Osteoblast (primary cell): ENCODE measurements at regions not wholly inside any gene's neighbourhood (a gene's known extent, or its start where the extent isn't known, plus 50 kb on each side); places are given as distances from the start of the nearest gene placed in this dataset.
A peak's percentile ranks its signal among the peaks of the same experiment; 100 is the strongest.

ENCODE experiments used
- DNase-seq: peaks from one replicate; pipeline ENCODE4 v3.0.0; 2011; ENCODE audit warnings: low spot score, mixed read lengths; ENCODE audit not compliant: insufficient read length; ENCODE audit errors: missing footprints
- H2AFZ ChIP-seq: 2 replicates; pipeline ENCODE4 v1.6.0; 2011; ENCODE audit warnings: mild to moderate bottlenecking, low read length
- H3K27ac ChIP-seq: 2 replicates; pipeline ENCODE4 v1.5.1; 2011; ENCODE audit warnings: mild to moderate bottlenecking, low read depth, low read length, moderate library complexity
- H3K27me3 ChIP-seq: 2 replicates; pipeline ENCODE4 v1.6.0; 2012; ENCODE audit warnings: mild to moderate bottlenecking, control low read depth, inconsistent platforms, low read length, moderate library complexity; ENCODE audit not compliant: insufficient read depth
- H3K36me3 ChIP-seq: 2 replicates; pipeline ENCODE4 v1.5.1; 2011; ENCODE audit warnings: mild to moderate bottlenecking, low read length, control low read depth, moderate library complexity; ENCODE audit not compliant: insufficient read depth
- H3K4me1 ChIP-seq: 2 replicates; pipeline ENCODE4 v1.5.1; 2011; ENCODE audit warnings: mild to moderate bottlenecking, low read length, control low read depth, moderate library complexity; ENCODE audit not compliant: insufficient read depth
- H3K4me2 ChIP-seq: 2 replicates; pipeline ENCODE4 v1.6.0; 2011; ENCODE audit warnings: mild to moderate bottlenecking, low read length; ENCODE audit not compliant: insufficient read depth
- H3K4me3 ChIP-seq: fragments of 200-600 bp; sonication (generic); 3 replicates; pipeline ENCODE4 v1.5.1; 2012; ENCODE audit warnings: mild to moderate bottlenecking, low read length, inconsistent platforms; ENCODE audit not compliant: insufficient read depth
- H3K79me2 ChIP-seq: 2 replicates; pipeline ENCODE4 v1.6.0; 2012; ENCODE audit warnings: mild to moderate bottlenecking, low read length, control low read depth, inconsistent platforms; ENCODE audit not compliant: insufficient read depth
- H3K9me3 ChIP-seq: 2 replicates; pipeline ENCODE4 v1.5.1; 2011; ENCODE audit warnings: low read depth, low read length, control low read depth
- H4K20me1 ChIP-seq: 2 replicates; pipeline ENCODE4 v1.6.0; 2012; ENCODE audit warnings: mild to moderate bottlenecking, low read length, control low read depth; ENCODE audit not compliant: insufficient read depth
- TF ChIP-seq, protein P1 (sequence below): IDR thresholded peaks from 2 replicates; pipeline ENCODE4 v1.5.1; 2011; ENCODE audit warnings: mild to moderate bottlenecking, low read depth, low read length, moderate library complexity; ENCODE audit errors: extremely low read depth

DNA sequence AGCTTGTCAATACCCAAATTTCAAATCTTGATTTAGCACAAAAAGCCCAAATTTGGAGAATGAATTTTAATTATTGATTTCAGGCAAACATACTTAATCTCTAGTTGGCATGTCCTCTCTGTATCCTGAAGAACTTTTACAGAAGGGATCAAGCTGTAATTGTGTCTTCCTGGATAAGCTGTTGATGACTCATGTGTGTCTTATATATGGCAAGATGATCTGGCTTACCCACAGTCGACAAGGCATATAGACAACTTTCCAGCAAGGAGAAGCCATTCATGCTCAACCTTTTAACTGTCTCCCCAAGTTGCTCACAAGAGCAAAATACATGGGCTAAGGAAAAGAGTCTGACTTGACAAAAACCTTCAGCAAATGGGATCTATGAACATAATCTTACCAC lies 112.5 kb upstream of the SLCO6A1 start:
- Histone ChIP-seq H3K27me3 (no peaks in the 10 kb centered on the region), H4K20me1 (no peaks in the 10 kb centered on the region), H3K4me1 (no peaks in the 10 kb centered on the region), H3K27ac (no peak overlapping the region), H3K4me3 (no peak overlapping the region), H3K79me2 (no peaks in the 10 kb centered on the region), H3K36me3 (no peaks in the 10 kb centered on the region), H3K4me2 (no peak overlapping the region), H2AFZ (no peak overlapping the region), H3K9me3 (no peaks in the 10 kb centered on the region)
- TF ChIP-seq, protein P1, sequence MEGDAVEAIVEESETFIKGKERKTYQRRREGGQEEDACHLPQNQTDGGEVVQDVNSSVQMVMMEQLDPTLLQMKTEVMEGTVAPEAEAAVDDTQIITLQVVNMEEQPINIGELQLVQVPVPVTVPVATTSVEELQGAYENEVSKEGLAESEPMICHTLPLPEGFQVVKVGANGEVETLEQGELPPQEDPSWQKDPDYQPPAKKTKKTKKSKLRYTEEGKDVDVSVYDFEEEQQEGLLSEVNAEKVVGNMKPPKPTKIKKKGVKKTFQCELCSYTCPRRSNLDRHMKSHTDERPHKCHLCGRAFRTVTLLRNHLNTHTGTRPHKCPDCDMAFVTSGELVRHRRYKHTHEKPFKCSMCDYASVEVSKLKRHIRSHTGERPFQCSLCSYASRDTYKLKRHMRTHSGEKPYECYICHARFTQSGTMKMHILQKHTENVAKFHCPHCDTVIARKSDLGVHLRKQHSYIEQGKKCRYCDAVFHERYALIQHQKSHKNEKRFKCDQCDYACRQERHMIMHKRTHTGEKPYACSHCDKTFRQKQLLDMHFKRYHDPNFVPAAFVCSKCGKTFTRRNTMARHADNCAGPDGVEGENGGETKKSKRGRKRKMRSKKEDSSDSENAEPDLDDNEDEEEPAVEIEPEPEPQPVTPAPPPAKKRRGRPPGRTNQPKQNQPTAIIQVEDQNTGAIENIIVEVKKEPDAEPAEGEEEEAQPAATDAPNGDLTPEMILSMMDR, result no peak
- DNase-seq, result no peak

DNA sequence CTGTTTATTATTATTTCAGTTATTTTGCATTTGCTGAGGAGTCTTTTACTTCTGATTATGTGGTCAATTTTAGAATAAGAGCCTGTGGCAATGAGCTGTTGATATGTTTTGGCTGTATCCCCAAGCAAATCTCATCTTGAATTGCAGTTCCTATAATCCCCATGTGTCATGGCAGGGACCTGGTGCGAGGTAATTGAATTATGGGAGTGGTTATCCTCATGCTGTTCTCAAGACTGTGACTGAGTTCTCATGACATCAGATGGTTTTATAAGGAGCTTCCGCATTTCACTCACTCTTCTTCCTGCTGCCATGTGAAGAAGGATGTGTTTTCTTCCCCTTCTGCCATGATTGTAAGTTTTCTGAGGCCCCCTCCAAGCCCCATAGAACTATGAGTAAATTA lies 114.9 kb upstream of the SLCO6A1 start:
- Histone ChIP-seq H3K27me3 (no peaks in the 10 kb centered on the region), H3K4me3 (no peak overlapping the region), H3K9me3 (no peaks in the 10 kb centered on the region), H3K36me3 (no peaks in the 10 kb centered on the region), H4K20me1 (no peaks in the 10 kb centered on the region), H3K79me2 (no peaks in the 10 kb centered on the region), H3K4me1 (peaks cover 5% of the 10 kb centered on the region), H2AFZ (no peak overlapping the region), H3K4me2 (no peak overlapping the region), H3K27ac (no peak overlapping the region)
- TF ChIP-seq, protein P1, result no peak
- no peak for DNase-seq

GRCh38 chr5:102617191-102618187 lies 118.7 kb upstream of the SLCO6A1 start:
- Histone ChIP-seq H3K4me3 (no peak overlapping the region), H3K36me3 (no peaks in the 10 kb centered on the region), H3K79me2 (no peaks in the 10 kb centered on the region), H3K27me3 (no peaks in the 10 kb centered on the region), H2AFZ (peak overlapping the region; percentile 50), H3K4me1 (peaks cover 5% of the 10 kb centered on the region), H3K4me2 (peak overlapping the region; percentile 30), H3K27ac (peak overlapping the region; percentile 46), H3K9me3 (no peaks in the 10 kb centered on the region), H4K20me1 (no peaks in the 10 kb centered on the region)
- TF ChIP-seq, protein P1, result no peak
- DNase-seq, result peak; percentile 0

GRCh38 chr5:102622262-102622661 lies 123.5 kb upstream of the SLCO6A1 start:
- Histone ChIP-seq H3K27ac (no peak overlapping the region), H3K79me2 (no peaks in the 10 kb centered on the region), H3K4me3 (no peak overlapping the region), H3K9me3 (no peaks in the 10 kb centered on the region), H4K20me1 (no peaks in the 10 kb centered on the region), H3K4me2 (no peak overlapping the region), H3K4me1 (peaks cover 7% of the 10 kb centered on the region), H3K36me3 (no peaks in the 10 kb centered on the region), H2AFZ (no peak overlapping the region), H3K27me3 (no peaks in the 10 kb centered on the region)
- DNase-seq, result peak; percentile 15
- TF ChIP-seq, protein P1, result no peak
